ENCODE measurements at regions not wholly inside any gene's neighbourhood (a gene's known extent, or its start where the extent isn't known, plus 50 kb on each side); places are given as distances from the start of the nearest gene placed in this dataset.

DNA sequence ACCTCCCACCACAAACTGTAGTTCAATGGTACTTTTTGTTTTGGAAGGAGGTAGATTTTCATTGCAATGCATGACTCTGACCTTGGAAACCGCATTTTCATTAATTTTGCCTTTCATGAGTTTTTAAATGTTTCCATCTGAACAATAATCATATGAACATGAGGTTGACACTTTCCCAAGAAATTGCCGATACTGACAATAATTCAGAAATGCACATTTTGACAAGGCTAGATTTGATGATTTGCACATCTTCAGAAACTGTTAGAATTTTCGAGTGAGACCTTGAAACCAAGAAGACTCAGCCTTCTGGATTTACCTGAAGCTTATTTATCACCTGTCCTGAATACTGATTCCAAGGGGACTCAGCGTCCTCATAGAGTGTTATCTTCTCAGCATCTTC is 93.8 kb upstream of the NTRK2 start:
- Histone ChIP-seq H2AFZ (ENCODE audit: low read length) (no peak overlapping the region), H3K9me3 (ENCODE audit: low read length) (no peaks in the 10 kb centered on the region), H3K4me2 (ENCODE audit: low read length) (no peak overlapping the region), H3K4me3 (ENCODE audit: low read length) (no peak overlapping the region), H4K20me1 (ENCODE audit: low read length) (no peaks in the 10 kb centered on the region), H3K9ac (ENCODE audit: low read length) (no peak overlapping the region), H3K9me2 (replicated peaks; ENCODE audit: low read length) (no peaks in the 10 kb centered on the region), H3K36me3 (ENCODE audit: low read depth, low read length) (no peaks in the 10 kb centered on the region), H3K4me1 (ENCODE audit: insufficient read depth, low read length) (no peaks in the 10 kb centered on the region), H3K27me3 (ENCODE audit: low read length) (no peaks in the 10 kb centered on the region), H3F3A (ENCODE audit: low read length, unreplicated experiment) (no peaks in the 10 kb centered on the region), H3K79me2 (ENCODE audit: low read length) (no peaks in the 10 kb centered on the region), H3K27ac (ENCODE audit: low read length) (no peak overlapping the region)
- POLR2A ChIA-PET (ENCODE audit: unreplicated experiment), result no interaction called here
- intact Hi-C loops (cut with micrococcal nuclease), result no loop called here
- no peak for TF ChIP-seq CTCF (conservative IDR thresholded peaks at IDR 0.05; ENCODE audit: low read depth, low read length)
- CTCF ChIA-PET, result no interaction called here
- ATAC-seq (no peak), DNase-seq (no peak)
- no TSS peak for BruUV-seq (replicated peaks)

GRCh38 chr9:84583866-84584265 is 85.7 kb upstream of the NTRK2 start:
- no peaks in the 10 kb centered on the region for H3K9me2 ChIP-seq (replicated peaks; ENCODE audit: low read length)
- intact Hi-C loops (cut with micrococcal nuclease), result no loop called here
- no peaks in the 10 kb centered on the region for H3F3A ChIP-seq (ENCODE audit: low read length, unreplicated experiment)
- TF ChIP-seq EZH2phosphoT487 (IDR thresholded peaks at IDR 0.05; ENCODE audit: borderline replicate concordance, low read length), result no peak
- TF ChIP-seq EZH2 (IDR thresholded peaks at IDR 0.05; ENCODE audit: low read length, unreplicated experiment), result no peak
- no peak for TF ChIP-seq CTCF (conservative IDR thresholded peaks at IDR 0.05; ENCODE audit: low read depth, low read length)
- ChIA-PET CTCF (interaction anchor here (0.6 kb wide), 1 partner anchor 187 kb away, joined by 3 read pairs; no protein-coding TSS in a partner anchor), POLR2A (ENCODE audit: unreplicated experiment) (no interaction called here)
- H3K27ac ChIP-seq (ENCODE audit: low read length), result no peak overlapping the region
- no peaks in the 10 kb centered on the region for H3K36me3 ChIP-seq (ENCODE audit: low read depth, low read length)
- no peaks in the 10 kb centered on the region for H3K4me1 ChIP-seq (ENCODE audit: insufficient read depth, low read length)
- no peak overlapping the region for H3K9ac ChIP-seq (ENCODE audit: low read length)
- ATAC-seq, result no peak
- no TSS peak for BruUV-seq (replicated peaks)
- H3K4me2 ChIP-seq (ENCODE audit: low read length), result no peak overlapping the region
- H3K4me3 ChIP-seq (ENCODE audit: low read length), result no peak overlapping the region
- H3K27me3 ChIP-seq (ENCODE audit: low read length), result no peaks in the 10 kb centered on the region
- H2AFZ ChIP-seq (ENCODE audit: low read length), result no peak overlapping the region
- no peaks in the 10 kb centered on the region for H3K9me3 ChIP-seq (ENCODE audit: low read length)
- H3K79me2 ChIP-seq (ENCODE audit: low read length), result no peaks in the 10 kb centered on the region
- no peak for DNase-seq
- H4K20me1 ChIP-seq (ENCODE audit: low read length), result no peaks in the 10 kb centered on the region

GRCh38 chr9:84586662-84587061 is 82.9 kb upstream of the NTRK2 start:
- TF ChIP-seq CTCF (conservative IDR thresholded peaks at IDR 0.05; ENCODE audit: low read depth, low read length) (no peak), EZH2 (IDR thresholded peaks at IDR 0.05; ENCODE audit: low read length, unreplicated experiment) (no peak), EZH2phosphoT487 (IDR thresholded peaks at IDR 0.05; ENCODE audit: borderline replicate concordance, low read length) (no peak)
- Histone ChIP-seq H3K27ac (ENCODE audit: low read length) (no peak overlapping the region), H3K4me1 (ENCODE audit: insufficient read depth, low read length) (no peaks in the 10 kb centered on the region), H3K9me3 (ENCODE audit: low read length) (no peaks in the 10 kb centered on the region), H4K20me1 (ENCODE audit: low read length) (no peaks in the 10 kb centered on the region), H3K36me3 (ENCODE audit: low read depth, low read length) (no peaks in the 10 kb centered on the region), H3K4me2 (ENCODE audit: low read length) (no peak overlapping the region), H3K9ac (ENCODE audit: low read length) (no peak overlapping the region), H3K27me3 (ENCODE audit: low read length) (no peaks in the 10 kb centered on the region), H3K9me2 (replicated peaks; ENCODE audit: low read length) (no peaks in the 10 kb centered on the region), H2AFZ (ENCODE audit: low read length) (no peak overlapping the region), H3K79me2 (ENCODE audit: low read length) (no peaks in the 10 kb centered on the region), H3F3A (ENCODE audit: low read length, unreplicated experiment) (no peaks in the 10 kb centered on the region), H3K4me3 (ENCODE audit: low read length) (no peak overlapping the region)
- DNase-seq (no peak), ATAC-seq (no peak)
- CTCF ChIA-PET, result no interaction called here
- intact Hi-C loops (cut with micrococcal nuclease), result no loop called here
- POLR2A ChIA-PET (ENCODE audit: unreplicated experiment), result no interaction called here
- BruUV-seq (replicated peaks), result no TSS peak
